ENCODE measurements at regions not wholly inside any gene's neighbourhood (a gene's known extent, or its start where the extent isn't known, plus 50 kb on each side); places are given as distances from the start of the nearest gene placed in this dataset.

- Histone ChIP-seq H3K4me3 (no peak overlapping the region), H3K36me3 (no peaks in the 10 kb centered on the region), H3K4me1 (no peaks in the 10 kb centered on the region), H3K27me3 (no peaks in the 10 kb centered on the region), H3K27ac (no peak overlapping the region), H3K9ac (ENCODE audit: low read depth in 2 of 2, low read length in 2 of 2) (no peak overlapping the region), H3K9me3 (no peaks in the 10 kb centered on the region)
- no peak for DNase-seq
- TF ChIP-seq, protein P1, sequence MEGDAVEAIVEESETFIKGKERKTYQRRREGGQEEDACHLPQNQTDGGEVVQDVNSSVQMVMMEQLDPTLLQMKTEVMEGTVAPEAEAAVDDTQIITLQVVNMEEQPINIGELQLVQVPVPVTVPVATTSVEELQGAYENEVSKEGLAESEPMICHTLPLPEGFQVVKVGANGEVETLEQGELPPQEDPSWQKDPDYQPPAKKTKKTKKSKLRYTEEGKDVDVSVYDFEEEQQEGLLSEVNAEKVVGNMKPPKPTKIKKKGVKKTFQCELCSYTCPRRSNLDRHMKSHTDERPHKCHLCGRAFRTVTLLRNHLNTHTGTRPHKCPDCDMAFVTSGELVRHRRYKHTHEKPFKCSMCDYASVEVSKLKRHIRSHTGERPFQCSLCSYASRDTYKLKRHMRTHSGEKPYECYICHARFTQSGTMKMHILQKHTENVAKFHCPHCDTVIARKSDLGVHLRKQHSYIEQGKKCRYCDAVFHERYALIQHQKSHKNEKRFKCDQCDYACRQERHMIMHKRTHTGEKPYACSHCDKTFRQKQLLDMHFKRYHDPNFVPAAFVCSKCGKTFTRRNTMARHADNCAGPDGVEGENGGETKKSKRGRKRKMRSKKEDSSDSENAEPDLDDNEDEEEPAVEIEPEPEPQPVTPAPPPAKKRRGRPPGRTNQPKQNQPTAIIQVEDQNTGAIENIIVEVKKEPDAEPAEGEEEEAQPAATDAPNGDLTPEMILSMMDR (IDR thresholded peaks at IDR 0.05), result no peak
- intact Hi-C loops (cut with DNase I), result no loop called here
Observed at GRCh38 chr2:6487765-6488164, 377.9 kb downstream of the CMPK2 start.

- no peak overlapping the region for H3K4me3 ChIP-seq
- no peaks in the 10 kb centered on the region for H3K36me3 ChIP-seq
- TF ChIP-seq, protein P1 (IDR thresholded peaks at IDR 0.05), result no peak
- H3K4me1 ChIP-seq, result no peaks in the 10 kb centered on the region
- no peak for DNase-seq
- H3K9ac ChIP-seq (ENCODE audit: low read depth in 2 of 2, low read length in 2 of 2), result no peak overlapping the region
- H3K27ac ChIP-seq, result no peak overlapping the region
- H3K27me3 ChIP-seq, result no peaks in the 10 kb centered on the region
- no peaks in the 10 kb centered on the region for H3K9me3 ChIP-seq
- intact Hi-C loops (cut with DNase I), result no loop called here
Observed at GRCh38 chr2:6492573-6492972, 373.1 kb downstream of the CMPK2 start.

DNA sequence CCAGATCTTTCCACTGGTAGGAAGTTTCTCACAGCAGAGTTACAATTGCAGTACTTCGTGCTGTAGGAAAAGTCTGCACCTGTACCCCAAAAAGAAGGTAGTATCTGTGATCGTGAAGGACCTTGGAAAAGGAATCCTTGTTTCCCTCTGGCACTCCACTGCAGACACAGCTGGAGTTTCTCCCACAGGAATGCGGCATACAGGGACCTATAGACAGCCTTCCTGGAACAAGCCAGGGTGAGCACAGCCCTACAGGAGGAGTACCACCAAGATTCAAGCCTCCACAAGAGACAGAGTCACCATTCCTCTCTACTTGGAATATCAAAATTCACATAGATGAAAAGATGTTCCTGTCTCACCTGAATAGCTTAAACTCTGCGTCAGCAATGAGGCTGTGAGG, 372.4 kb downstream of the CMPK2 start:
- H3K4me1 ChIP-seq, result no peaks in the 10 kb centered on the region
- TF ChIP-seq, protein P1 (IDR thresholded peaks at IDR 0.05), result no peak
- H3K27me3 ChIP-seq, result no peaks in the 10 kb centered on the region
- no peaks in the 10 kb centered on the region for H3K36me3 ChIP-seq
- intact Hi-C loops (cut with DNase I), result no loop called here
- H3K9me3 ChIP-seq, result no peaks in the 10 kb centered on the region
- H3K9ac ChIP-seq (ENCODE audit: low read depth in 2 of 2, low read length in 2 of 2), result no peak overlapping the region
- no peak for DNase-seq
- H3K4me3 ChIP-seq, result no peak overlapping the region
- no peak overlapping the region for H3K27ac ChIP-seq

DNA sequence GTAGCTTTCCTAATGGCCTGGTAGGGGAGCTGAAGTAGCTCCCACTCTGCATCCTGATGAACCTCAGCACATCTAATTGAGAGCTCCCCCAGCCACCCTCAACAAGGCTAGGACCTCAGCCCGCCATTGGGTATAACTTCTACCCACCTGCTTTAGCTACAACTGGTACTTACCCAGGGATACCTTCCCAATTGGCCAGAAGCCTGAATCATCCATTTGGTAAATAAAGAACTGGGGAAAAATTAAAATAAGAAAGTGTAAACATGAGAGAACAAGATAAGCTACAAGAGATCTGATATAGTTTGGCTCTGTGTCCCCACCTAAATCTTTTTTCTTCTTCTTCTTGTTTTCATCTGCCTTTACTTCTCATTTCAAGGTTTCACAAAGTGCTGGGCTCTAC, 372.0 kb downstream of the CMPK2 start:
- Histone ChIP-seq H3K27ac (no peak overlapping the region), H3K9ac (ENCODE audit: low read depth in 2 of 2, low read length in 2 of 2) (no peak overlapping the region), H3K4me3 (no peak overlapping the region), H3K27me3 (no peaks in the 10 kb centered on the region), H3K4me1 (no peaks in the 10 kb centered on the region), H3K9me3 (no peaks in the 10 kb centered on the region), H3K36me3 (no peaks in the 10 kb centered on the region)
- TF ChIP-seq, protein P1 (IDR thresholded peaks at IDR 0.05), result no peak
- intact Hi-C loops (cut with DNase I), result no loop called here
- no peak for DNase-seq

DNA sequence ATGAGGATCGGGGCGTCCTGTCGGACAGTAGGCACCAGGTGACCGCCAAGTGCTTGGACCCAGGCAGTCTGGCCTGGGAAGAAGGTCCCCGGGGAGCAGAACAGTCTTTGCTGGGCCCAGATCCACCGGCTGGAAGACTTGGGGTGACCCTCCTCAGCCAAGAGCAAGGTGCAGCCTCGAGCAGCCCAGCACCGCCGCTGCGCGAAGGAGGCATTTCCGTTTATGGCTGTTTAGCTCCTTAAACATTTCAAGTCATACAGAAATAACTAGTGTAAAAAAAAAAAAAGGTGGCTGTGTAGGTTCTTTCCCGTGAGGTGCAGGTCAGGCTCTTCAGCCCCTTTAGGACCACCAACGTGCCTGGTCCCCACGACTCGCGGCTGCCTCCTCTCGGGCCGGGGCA, 370.2 kb downstream of the CMPK2 start:
- no peak for DNase-seq
- TF ChIP-seq, protein P1 (IDR thresholded peaks at IDR 0.05), result no peak

DNA sequence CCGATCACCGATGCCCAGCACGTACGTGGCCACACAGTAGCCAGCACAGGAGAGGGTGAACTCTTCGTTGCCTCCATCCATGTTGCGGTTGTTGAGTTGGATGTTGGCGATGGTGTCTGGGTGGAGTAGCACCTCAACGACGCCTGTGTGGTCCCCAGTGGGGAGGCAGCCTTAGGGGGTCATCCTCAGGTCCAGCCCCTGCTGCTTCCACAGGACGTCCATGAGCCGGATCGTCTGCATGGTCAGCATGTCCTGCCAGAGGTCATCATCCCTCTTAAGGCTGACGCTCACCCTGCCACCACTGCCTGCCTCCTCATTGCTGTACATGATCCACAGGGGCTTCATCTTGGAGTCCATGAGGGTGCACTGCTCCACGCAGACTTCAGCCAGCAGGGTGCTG, 369.3 kb downstream of the CMPK2 start:
- no peak overlapping the region for H3K9ac ChIP-seq (ENCODE audit: low read depth in 2 of 2, low read length in 2 of 2)
- no peak overlapping the region for H3K4me3 ChIP-seq
- no peaks in the 10 kb centered on the region for H3K36me3 ChIP-seq
- no peaks in the 10 kb centered on the region for H3K9me3 ChIP-seq
- TF ChIP-seq, protein P1 (IDR thresholded peaks at IDR 0.05), result no peak
- H3K27ac ChIP-seq, result no peak overlapping the region
- no peak for DNase-seq
- H3K27me3 ChIP-seq, result no peaks in the 10 kb centered on the region
- intact Hi-C loops (cut with DNase I), result no loop called here
- H3K4me1 ChIP-seq, result no peaks in the 10 kb centered on the region

More for the DNA sequence above, 370.2 kb downstream of the CMPK2 start:
- Histone ChIP-seq H3K36me3 (no peaks in the 10 kb centered on the region), H3K9ac (ENCODE audit: low read depth in 2 of 2, low read length in 2 of 2) (no peak overlapping the region), H3K27me3 (no peaks in the 10 kb centered on the region), H3K9me3 (no peaks in the 10 kb centered on the region), H3K4me1 (no peaks in the 10 kb centered on the region), H3K27ac (no peak overlapping the region), H3K4me3 (no peak overlapping the region)
- intact Hi-C loops (cut with DNase I), result no loop called here
